HepG2 (cell line): ENCODE measurements at regions not wholly inside any gene's neighbourhood (a gene's known extent, or its start where the extent isn't known, plus 50 kb on each side); places are given as distances from the start of the nearest gene placed in this dataset.

Experiments used
- ATAC-seq: fragments of 200-7000 bp; cut with Tn5 transposase; 3 replicates; pipeline ENCODE4 v1.9.1; 2020; ENCODE audit warnings: mild to moderate bottlenecking, moderate library complexity
- BruUV-seq: library from RNA; stranded (reverse); fragments of 400-500 nt; replicated peaks from 2 replicates; lab custom pipeline; 2021; lab: Mats Ljungman, UMichigan
- CTCF ChIA-PET: fragments of 300-600 bp; formaldehyde crosslinking; extraction: SDS; loops from one replicate; lab custom pipeline; 2021; ENCODE audit warnings: low total read pairs, inconsistent platforms, low intra/inter-chr PET ratio; lab: Yijun Ruan, JAX
- POLR2A ChIA-PET: fragments of 350-600 bp; sonication (Branson Sonifier 250); formaldehyde crosslinking; loops from one replicate; lab custom pipeline; 2020; ENCODE audit warnings: antibody characterized with exemption, inconsistent platforms; lab: Yijun Ruan, JAX
- DNase-seq: peaks from one replicate; pipeline ENCODE4 v3.0.0-alpha.2; 2015; ENCODE audit warnings: low spot score
- FAIRE-seq: peaks from 3 replicates; lab custom pipeline; 2011; peaks lifted over from hg19 to GRCh38; lab: Jason Lieb, UNC
- H2AFZ ChIP-seq: one replicate; pipeline ENCODE4 v1.6.1; 2011; ENCODE audit warnings: low read length, inconsistent platforms
- H3K27ac ChIP-seq: fragments of 300-600 bp; 3 replicates; pipeline ENCODE4 v1.8.0; 2011; ENCODE audit warnings: mixed run types, mild to moderate bottlenecking, mixed read lengths, low read length, inconsistent platforms; ENCODE audit not compliant: insufficient read depth; ENCODE audit errors: extremely low read length
- H3K27me3 ChIP-seq, 2 experiments: fragments of 200-600 bp in 1 of 2; 2 replicates in 1 of 2; 3 replicates in 1 of 2; pipeline versions ENCODE4 v1.6.0 to v1.8.0; 2011; ENCODE audit warnings: low read length in 2 of 2, mild to moderate bottlenecking in 2 of 2, moderate library complexity in 2 of 2, inconsistent platforms in 1 of 2; ENCODE audit not compliant: insufficient read depth in 2 of 2, control insufficient read depth in 1 of 2
- H3K36me3 ChIP-seq, 2 experiments: fragments of 200-600 bp in 1 of 2; replicated peaks in 1 of 2; 2 replicates in 1 of 2; 3 replicates in 1 of 2; pipeline versions ENCODE4 v1.5.1 to v1.8.0; 2011; ENCODE audit warnings: low read length in 2 of 2, inconsistent platforms in 1 of 2; ENCODE audit not compliant: insufficient read depth in 2 of 2, control insufficient read depth in 1 of 2
- H3K4me1 ChIP-seq: 2 replicates; pipeline ENCODE4 v1.5.1; 2012; ENCODE audit warnings: low read length, inconsistent platforms; ENCODE audit not compliant: insufficient read depth
- H3K4me2 ChIP-seq: 2 replicates; pipeline ENCODE4 v1.6.0; 2011; ENCODE audit warnings: low read depth, low read length, inconsistent platforms
- H3K4me3 ChIP-seq, 3 experiments: fragments of 200-600 bp in 1 of 3; sonication (generic), shearing (Covaris generic) in 1 of 3; replicated peaks in 1 of 3; 2 replicates each; pipeline ENCODE4 v1.5.1; 2011 to 2016; ENCODE audit warnings: low read length in 3 of 3, inconsistent platforms in 2 of 3, low read depth in 2 of 3, mild to moderate bottlenecking in 2 of 3, control low read depth in 1 of 3, mixed read lengths in 1 of 3; ENCODE audit not compliant: insufficient read depth in 1 of 3
- H3K79me2 ChIP-seq: one replicate; pipeline ENCODE4 v1.6.1; 2011; ENCODE audit warnings: low read length, inconsistent platforms; ENCODE audit not compliant: insufficient read depth
- H3K9ac ChIP-seq: 2 replicates; pipeline ENCODE4 v1.6.0; 2011; ENCODE audit warnings: mild to moderate bottlenecking, low read depth, low read length, inconsistent platforms; ENCODE audit not compliant: insufficient read depth
- H3K9me3 ChIP-seq: 2 replicates; pipeline ENCODE4 v1.5.1; 2012; ENCODE audit warnings: mild to moderate bottlenecking, low read length
- H4K20me1 ChIP-seq: 2 replicates; pipeline ENCODE4 v1.6.0; 2011; ENCODE audit warnings: inconsistent platforms, mild to moderate bottlenecking, low read length, moderate library complexity; ENCODE audit not compliant: insufficient read depth
- EZH2 ChIP-seq: conservative IDR thresholded peaks from 2 replicates; pipeline ENCODE4 v1.6.1; 2012; ENCODE audit warnings: mild to moderate bottlenecking, low read depth, low read length, moderate library complexity
- NR1H2 ChIP-seq: sonication (generic); formaldehyde crosslinking; IDR thresholded peaks from 2 replicates; pipeline ENCODE4 v1.8.1; 2022; ENCODE audit warnings: low read depth, missing genetic modification reagents, borderline replicate concordance
- SETDB1 ChIP-seq: sonication (generic); formaldehyde crosslinking; IDR thresholded peaks from 2 replicates; pipeline ENCODE4 v1.5.1; 2020; ENCODE audit warnings: missing genetic modification reagents, mild to moderate bottlenecking, borderline replicate concordance
- ZNF33B ChIP-seq: sonication (generic); formaldehyde crosslinking; IDR thresholded peaks from 2 replicates; pipeline ENCODE4 v1.5.1; 2020; ENCODE audit warnings: mild to moderate bottlenecking, missing genetic modification reagents
- WGBS: methylation state at CpG from one replicate; pipeline ENCODE4 v1.1.6; 2017; ENCODE audit warnings: low lambda C conversion rate; 5-methylcytosine and 5-hydroxymethylcytosine counted together
- in situ Hi-C: cut with HindIII; loops from 2 replicates; pipeline ENCODE4 v1.10.0; 2017; ENCODE audit warnings: low pct_unique_long_range_greater_than_20kb; ENCODE audit not compliant: extremely low pct_ligation_motif_present
- intact Hi-C: fragments of 100-400 bp; cut with micrococcal nuclease; formaldehyde crosslinking; loops from one replicate; pipeline ENCODE4 v1.10.0; 2022; ENCODE audit not compliant: unreplicated experiment
- TF ChIP-seq, protein P1 (sequence below): IDR thresholded peaks from 2 replicates; pipeline ENCODE4 v1.6.1; 2016; ENCODE audit warnings: low read depth
- TF ChIP-seq, protein P2 (sequence below): sonication (generic); formaldehyde crosslinking; IDR thresholded peaks from 2 replicates; pipeline ENCODE4 v1.5.0; 2020; ENCODE audit warnings: missing genetic modification reagents, mild to moderate bottlenecking, borderline replicate concordance

DNA sequence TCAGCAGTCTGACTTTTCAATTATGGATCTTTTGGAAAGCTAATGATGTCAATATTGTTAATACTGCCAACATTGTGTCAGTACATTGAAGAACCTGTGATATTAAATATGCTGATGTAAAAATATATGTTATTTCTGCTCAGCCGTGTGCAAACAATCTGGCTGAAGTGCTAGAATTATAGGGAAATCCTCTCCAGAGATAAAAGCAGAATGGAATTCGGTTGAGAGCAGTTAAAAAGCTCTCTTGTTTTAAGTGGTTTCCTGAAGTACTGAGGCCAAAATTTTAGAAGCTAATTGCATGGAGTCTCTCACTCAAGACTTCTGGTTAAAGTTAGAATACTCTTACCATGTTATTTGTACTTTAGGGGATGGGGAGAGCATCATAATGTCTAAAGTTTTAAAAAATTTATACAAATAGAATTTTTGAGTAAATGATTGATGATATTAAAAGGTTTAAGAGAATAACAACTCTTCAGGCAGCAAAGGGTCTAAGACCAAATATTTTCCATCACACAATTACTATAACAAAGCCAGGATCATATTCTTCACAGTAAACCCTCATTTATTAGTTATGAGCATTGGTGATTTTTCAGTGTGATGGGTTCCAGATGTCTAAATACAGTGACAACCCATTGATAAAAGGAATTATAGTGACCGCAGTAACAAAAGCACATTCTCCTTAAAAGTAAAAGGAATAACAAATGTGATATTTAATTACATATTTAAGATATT is 834.2 kb upstream of the CXADR start:
- no peak overlapping the region for H3K4me2 ChIP-seq
- no peak for ATAC-seq
- H3K4me3 ChIP-seq, result no peak overlapping the region
- CTCF ChIA-PET, result no interaction called here
- POLR2A ChIA-PET, result no interaction called here
- intact Hi-C loops, result no loop called here
- TF ChIP-seq SETDB1 (CRISPR knock-in tag), result no peak
- TF ChIP-seq, protein P1, sequence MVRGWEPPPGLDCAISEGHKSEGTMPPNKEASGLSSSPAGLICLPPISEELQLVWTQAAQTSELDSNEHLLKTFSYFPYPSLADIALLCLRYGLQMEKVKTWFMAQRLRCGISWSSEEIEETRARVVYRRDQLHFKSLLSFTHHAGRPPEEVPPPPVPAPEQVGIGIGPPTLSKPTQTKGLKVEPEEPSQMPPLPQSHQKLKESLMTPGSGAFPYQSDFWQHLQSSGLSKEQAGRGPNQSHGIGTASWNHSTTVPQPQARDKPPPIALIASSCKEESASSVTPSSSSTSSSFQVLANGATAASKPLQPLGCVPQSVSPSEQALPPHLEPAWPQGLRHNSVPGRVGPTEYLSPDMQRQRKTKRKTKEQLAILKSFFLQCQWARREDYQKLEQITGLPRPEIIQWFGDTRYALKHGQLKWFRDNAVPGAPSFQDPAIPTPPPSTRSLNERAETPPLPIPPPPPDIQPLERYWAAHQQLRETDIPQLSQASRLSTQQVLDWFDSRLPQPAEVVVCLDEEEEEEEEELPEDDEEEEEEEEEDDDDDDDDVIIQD (CRISPR knock-in tag), result no peak
- TF ChIP-seq NR1H2 (CRISPR knock-in tag), result no peak
- no peak for TF ChIP-seq ZNF33B (CRISPR knock-in tag)
- no peak for TF ChIP-seq EZH2
- TF ChIP-seq, protein P2, sequence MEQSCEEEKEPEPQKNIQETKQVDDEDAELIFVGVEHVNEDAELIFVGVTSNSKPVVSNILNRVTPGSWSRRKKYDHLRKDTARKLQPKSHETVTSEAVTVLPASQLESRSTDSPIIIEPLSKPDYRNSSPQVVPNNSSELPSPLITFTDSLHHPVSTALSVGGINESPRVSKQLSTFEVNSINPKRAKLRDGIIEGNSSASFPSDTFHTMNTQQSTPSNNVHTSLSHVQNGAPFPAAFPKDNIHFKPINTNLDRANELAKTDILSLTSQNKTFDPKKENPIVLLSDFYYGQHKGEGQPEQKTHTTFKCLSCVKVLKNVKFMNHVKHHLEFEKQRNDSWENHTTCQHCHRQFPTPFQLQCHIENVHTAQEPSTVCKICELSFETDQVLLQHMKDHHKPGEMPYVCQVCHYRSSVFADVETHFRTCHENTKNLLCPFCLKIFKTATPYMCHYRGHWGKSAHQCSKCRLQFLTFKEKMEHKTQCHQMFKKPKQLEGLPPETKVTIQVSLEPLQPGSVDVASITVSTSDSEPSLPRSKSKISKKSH (CRISPR knock-in tag), result no peak
- TF ChIP-seq, all 625 proteins: peak for 0
- Histone ChIP-seq H3K36me3 (no peaks in the 10 kb centered on the region), H3K4me1 (no peaks in the 10 kb centered on the region), H3K27ac (no peak overlapping the region), H3K79me2 (no peaks in the 10 kb centered on the region), H2AFZ (no peak overlapping the region), H3K9ac (no peak overlapping the region), H4K20me1 (no peaks in the 10 kb centered on the region), H3K9me3 (no peaks in the 10 kb centered on the region), H3K27me3 (no peaks in the 10 kb centered on the region; a peak in 1 of 5 replicates)
- WGBS, result 13% methylated on average over 3 of the region's 3 CpGs
- no TSS peak for BruUV-seq
- FAIRE-seq, result no peak
- in situ Hi-C loops, result no loop called here
- DNase-seq, result no peak
